Activated naive CD4-positive, alpha-beta T cell treated with anti-CD3 and anti-CD28 coated beads, Interleukin-2, amount 10 ng/mL, durations not matched to agents 7 days and 5 days (primary cell): ENCODE measurements at regions not wholly inside any gene's neighbourhood (a gene's known extent, or its start where the extent isn't known, plus 50 kb on each side); places are given as distances from the start of the nearest gene placed in this dataset.
"Not testable (repeated sequence)": the region's sequence is repeated elsewhere in the genome, so short reads cannot be mapped to it uniquely, and the experiment has no call there.

Experiments used
- CTCF ChIA-PET: fragments of 350-600 bp; sonication (Branson Sonifier 250); formaldehyde crosslinking; loops from one replicate; lab custom pipeline; 2021; ENCODE audit warnings: antibody characterized with exemption; lab: Charles Lee
- DNase-seq: peaks from one replicate; pipeline ENCODE4 v3.0.0-alpha.2; 2020
- H3K27ac Mint-ChIP-seq: one replicate; pipeline ENCODE4 v1.8.0; 2021; ENCODE audit warnings: mild to moderate bottlenecking, moderate library complexity, mixed read lengths
- H3K27me3 Mint-ChIP-seq: one replicate; pipeline ENCODE4 v1.8.0; 2021; ENCODE audit warnings: mild to moderate bottlenecking, mixed read lengths
- H3K36me3 Mint-ChIP-seq: one replicate; pipeline ENCODE4 v1.8.0; 2021; ENCODE audit warnings: mixed read lengths
- H3K4me1 Mint-ChIP-seq: one replicate; pipeline ENCODE4 v1.8.0; 2021; ENCODE audit warnings: mixed read lengths
- H3K4me3 Mint-ChIP-seq: one replicate; pipeline ENCODE4 v1.8.0; 2021; ENCODE audit warnings: mild to moderate bottlenecking, moderate library complexity, mixed read lengths
- H3K9me3 Mint-ChIP-seq: one replicate; pipeline ENCODE4 v1.8.0; 2021; ENCODE audit warnings: mixed read lengths

DNA sequence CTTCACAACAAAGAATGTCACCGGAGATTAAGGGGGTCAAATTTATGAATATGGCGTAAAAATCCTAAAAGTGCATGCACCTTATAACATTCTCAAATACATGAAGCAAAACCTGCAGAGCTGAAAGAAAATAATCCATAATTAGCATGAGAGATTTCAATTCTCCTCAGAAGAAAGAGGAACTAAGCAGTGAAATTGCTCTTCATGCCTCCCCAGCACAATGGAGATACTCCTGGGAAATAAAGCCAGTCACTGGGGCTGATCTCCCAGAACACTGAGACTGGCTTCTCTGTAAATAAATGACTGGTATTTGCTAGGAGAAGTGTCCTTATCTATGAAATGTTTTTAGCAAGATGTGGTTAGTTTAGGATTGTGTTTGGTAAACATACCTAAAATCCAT lies 68.1 kb downstream of the GOLGA6L6 start:
- CTCF ChIA-PET, H3K9me3 Mint-ChIP-seq, H3K27ac Mint-ChIP-seq, H3K4me1 Mint-ChIP-seq, DNase-seq, H3K27me3 Mint-ChIP-seq, H3K4me3 Mint-ChIP-seq, H3K36me3 Mint-ChIP-seq: not testable (repeated sequence)

DNA sequence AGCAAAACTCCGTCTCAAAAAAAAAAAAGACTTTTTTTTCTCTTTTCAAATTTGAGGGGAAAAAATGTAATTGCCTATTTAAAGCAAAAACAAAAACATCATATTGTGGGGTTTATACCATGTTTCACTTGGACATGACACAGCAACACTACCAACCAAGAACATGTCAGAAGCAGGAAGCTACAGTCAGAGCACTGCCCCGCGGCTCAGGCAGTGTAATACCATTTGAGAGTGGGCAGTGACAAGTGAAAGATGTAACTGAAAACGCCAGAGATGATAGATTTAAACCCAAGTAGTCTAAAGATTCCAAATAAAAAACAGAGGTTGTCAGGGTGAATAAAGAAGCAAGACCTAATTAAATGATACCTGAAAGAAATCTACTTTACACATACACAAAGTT lies 68.6 kb downstream of the GOLGA6L6 start:
- H3K27ac Mint-ChIP-seq, H3K4me1 Mint-ChIP-seq, H3K9me3 Mint-ChIP-seq, H3K36me3 Mint-ChIP-seq, H3K4me3 Mint-ChIP-seq, CTCF ChIA-PET, DNase-seq, H3K27me3 Mint-ChIP-seq: not testable (repeated sequence)

DNA sequence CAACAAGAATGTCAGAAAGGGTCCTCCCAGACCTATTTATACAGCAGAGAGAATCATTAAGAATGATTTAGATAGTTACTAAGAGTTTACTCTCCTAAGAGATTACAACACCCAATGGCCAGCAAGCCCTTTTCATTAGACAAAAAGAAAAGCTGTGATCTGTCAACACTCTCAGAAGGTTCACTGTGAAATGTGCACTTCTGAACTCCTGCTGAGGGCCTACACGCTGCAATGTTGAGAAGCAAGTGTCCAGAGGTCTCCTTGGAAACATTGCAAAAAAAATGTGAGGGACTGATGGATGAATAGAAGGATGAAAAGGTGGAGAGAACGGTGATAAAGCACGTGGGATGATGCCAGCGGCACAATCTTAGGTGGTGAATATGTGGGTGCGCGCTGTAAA lies 70.8 kb downstream of the GOLGA6L6 start:
- DNase-seq, H3K27ac Mint-ChIP-seq, H3K27me3 Mint-ChIP-seq, H3K4me3 Mint-ChIP-seq, H3K36me3 Mint-ChIP-seq, H3K9me3 Mint-ChIP-seq, CTCF ChIA-PET, H3K4me1 Mint-ChIP-seq: not testable (repeated sequence)

DNA sequence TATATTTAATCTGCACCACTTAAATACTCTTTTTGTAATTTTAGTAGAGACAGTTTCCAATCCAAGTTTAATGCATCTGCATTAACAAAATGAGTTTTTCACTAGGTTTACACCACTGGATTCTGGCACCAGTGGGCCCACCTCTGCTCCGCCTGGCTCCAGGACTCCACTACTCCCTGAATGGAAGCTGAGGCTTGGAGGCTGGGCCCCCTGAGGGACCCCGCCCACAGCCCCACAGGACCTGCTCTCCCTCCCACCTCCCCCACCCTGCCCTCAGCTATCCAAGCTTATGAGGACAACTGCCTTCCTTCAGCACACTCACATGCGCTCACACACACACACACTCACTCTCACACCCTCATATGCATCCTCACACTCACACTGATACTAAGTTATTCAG lies 100.5 kb downstream of the GOLGA6L6 start:
- H3K36me3 Mint-ChIP-seq, H3K27me3 Mint-ChIP-seq, H3K4me3 Mint-ChIP-seq, H3K4me1 Mint-ChIP-seq, DNase-seq, H3K9me3 Mint-ChIP-seq, CTCF ChIA-PET, H3K27ac Mint-ChIP-seq: not testable (repeated sequence)

DNA sequence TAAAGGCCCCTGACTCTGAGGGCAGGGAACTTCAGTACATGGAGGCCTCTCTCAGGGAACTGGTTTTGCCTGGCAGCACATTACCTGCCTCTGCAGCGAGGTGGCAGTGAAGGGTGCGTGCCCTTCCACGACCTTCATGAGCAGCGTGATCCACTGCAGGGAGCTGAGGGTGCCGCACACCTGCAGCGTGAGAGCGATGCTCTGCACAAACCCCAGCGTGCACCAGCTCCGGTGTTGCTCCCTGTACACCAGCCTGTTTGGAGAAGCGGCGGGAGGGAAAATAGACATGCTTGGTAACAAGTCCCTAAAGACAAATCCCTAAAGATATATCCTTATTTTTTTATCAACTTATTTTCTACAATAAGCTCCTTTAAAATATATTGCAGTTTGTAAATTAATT lies 101.2 kb downstream of the GOLGA6L6 start:
- H3K4me1 Mint-ChIP-seq, H3K27ac Mint-ChIP-seq, H3K9me3 Mint-ChIP-seq, H3K4me3 Mint-ChIP-seq, H3K27me3 Mint-ChIP-seq, H3K36me3 Mint-ChIP-seq, CTCF ChIA-PET, DNase-seq: not testable (repeated sequence)

DNA sequence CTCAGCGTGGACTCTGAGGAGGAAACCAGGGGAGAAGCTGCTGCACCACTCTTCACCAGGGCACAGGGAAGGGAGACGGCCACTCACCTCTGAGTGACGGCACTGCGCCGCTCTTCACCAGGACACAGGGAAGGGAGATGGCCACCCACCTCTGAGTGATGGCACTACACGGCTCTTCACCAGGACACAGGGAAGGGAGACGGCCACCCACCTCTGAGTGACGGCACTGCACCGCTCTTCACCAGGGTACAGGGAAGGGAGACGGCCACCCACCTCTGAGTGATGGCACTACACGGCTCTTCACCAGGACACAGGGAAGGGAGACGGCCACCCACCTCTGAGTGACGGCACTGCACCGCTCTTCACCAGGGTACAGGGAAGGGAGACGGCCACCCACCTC lies 102.5 kb downstream of the GOLGA6L6 start:
- CTCF ChIA-PET, DNase-seq, H3K27ac Mint-ChIP-seq, H3K36me3 Mint-ChIP-seq, H3K27me3 Mint-ChIP-seq, H3K4me3 Mint-ChIP-seq, H3K4me1 Mint-ChIP-seq, H3K9me3 Mint-ChIP-seq: not testable (repeated sequence)

DNA sequence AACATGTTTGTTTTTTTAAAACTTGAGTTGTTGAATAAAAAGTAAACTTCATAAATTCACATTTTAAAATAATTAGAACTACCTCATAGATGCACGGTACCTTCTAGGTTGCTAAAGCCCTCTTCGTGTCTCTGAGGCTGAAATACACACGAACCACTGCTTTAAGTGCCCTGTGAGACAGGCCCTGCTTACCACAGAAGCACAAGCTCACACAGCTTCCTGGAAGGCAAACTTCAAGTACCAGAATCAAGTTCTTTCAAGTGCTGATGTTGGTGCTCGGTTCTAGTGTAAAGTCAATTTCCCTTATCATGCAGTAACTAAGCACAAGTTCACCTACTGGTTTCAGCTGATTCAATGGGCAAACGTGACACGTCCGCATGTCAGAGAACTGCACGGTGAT lies 103.3 kb downstream of the GOLGA6L6 start:
- CTCF ChIA-PET, H3K9me3 Mint-ChIP-seq, DNase-seq, H3K27ac Mint-ChIP-seq, H3K27me3 Mint-ChIP-seq, H3K4me1 Mint-ChIP-seq, H3K4me3 Mint-ChIP-seq, H3K36me3 Mint-ChIP-seq: not testable (repeated sequence)

DNA sequence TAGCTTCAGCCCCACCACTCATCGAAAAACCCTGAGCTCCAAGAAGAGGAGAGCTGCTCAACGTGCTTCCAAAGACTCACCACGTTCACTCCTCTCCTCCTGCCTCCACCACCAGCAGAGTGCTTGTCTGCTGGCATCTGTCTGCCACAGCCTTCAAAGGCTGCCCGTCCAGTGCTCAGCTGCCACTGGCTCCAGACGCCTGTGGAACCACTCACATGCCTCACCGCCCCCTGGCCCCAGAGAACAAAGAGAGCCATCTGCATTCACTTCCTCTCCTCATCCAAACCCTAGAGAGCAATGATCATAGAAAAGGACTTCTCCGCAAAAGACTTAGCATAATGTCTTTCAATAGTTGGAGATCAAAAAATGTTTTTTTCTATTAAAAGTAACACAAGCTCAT lies 108.1 kb downstream of the GOLGA6L6 start:
- not testable (repeated sequence) for H3K4me3 Mint-ChIP-seq, H3K27ac Mint-ChIP-seq

DNA sequence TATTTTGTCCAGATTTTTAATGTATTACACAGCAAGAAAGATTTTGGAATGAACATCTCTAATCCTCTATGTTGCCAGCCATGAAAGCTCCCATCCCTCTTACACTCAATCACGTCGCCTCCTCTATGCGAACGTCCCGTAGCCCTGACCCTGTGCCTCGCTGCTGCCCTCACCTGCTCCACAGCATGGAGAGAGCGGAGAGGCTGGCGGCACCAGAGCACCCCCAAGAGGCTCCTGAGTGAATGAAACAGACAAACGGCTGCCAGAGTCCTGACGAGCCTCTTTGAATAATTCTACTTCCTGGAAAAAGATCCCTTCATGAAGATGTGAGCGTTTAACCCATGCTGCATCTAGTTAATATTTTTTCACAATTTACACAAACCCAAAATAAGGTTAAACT lies 111.1 kb downstream of the GOLGA6L6 start:
- H3K27ac Mint-ChIP-seq, H3K9me3 Mint-ChIP-seq, CTCF ChIA-PET, H3K36me3 Mint-ChIP-seq, DNase-seq, H3K27me3 Mint-ChIP-seq, H3K4me3 Mint-ChIP-seq, H3K4me1 Mint-ChIP-seq: not testable (repeated sequence)

More for the DNA sequence above, 108.1 kb downstream of the GOLGA6L6 start:
- DNase-seq, H3K36me3 Mint-ChIP-seq, H3K27me3 Mint-ChIP-seq, CTCF ChIA-PET, H3K9me3 Mint-ChIP-seq, H3K4me1 Mint-ChIP-seq: not testable (repeated sequence)

DNA sequence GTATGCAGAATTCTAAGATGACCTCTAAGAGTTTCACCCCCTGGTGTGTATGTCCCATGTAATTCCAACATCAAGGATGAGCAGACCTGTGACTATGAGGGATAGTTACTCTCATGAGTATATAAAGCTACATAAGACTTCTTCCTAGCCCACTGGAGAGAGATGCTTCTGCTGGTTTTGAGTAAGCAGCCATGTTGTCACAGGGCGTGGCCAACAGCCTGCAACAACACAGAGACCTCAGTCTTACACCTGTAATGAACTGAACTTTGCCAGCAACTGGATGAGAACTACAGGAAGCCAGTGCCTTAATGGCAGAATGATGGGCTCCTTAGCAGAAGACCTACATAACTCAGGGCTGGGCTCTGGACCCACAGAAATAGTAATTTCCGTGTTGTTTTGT lies 120.9 kb downstream of the GOLGA6L6 start:
- H3K4me1 Mint-ChIP-seq, H3K9me3 Mint-ChIP-seq, H3K27ac Mint-ChIP-seq, H3K36me3 Mint-ChIP-seq, DNase-seq, H3K27me3 Mint-ChIP-seq, CTCF ChIA-PET, H3K4me3 Mint-ChIP-seq: not testable (repeated sequence)

DNA sequence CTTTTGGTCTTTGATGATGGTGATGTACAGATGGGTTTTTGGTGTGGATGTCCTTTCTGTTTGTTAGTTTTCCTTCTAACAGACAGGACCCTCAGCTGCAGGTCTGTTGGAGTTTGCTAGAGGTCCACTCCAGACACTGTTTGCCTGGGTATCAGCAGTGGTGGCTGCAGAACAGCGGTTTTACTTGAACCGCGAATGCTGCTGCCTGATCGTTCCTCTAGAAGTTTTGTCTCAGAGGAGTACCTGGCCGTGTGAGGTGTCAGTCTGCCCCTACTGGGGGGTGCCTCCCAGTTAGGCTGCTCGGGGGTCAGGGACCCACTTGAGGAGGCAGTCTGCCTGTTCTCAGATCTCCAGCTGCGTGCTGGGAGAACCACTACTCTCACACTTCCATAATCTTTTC lies 125.0 kb downstream of the GOLGA6L6 start:
- H3K36me3 Mint-ChIP-seq, DNase-seq, H3K9me3 Mint-ChIP-seq, CTCF ChIA-PET, H3K27ac Mint-ChIP-seq, H3K4me3 Mint-ChIP-seq, H3K27me3 Mint-ChIP-seq, H3K4me1 Mint-ChIP-seq: not testable (repeated sequence)

DNA sequence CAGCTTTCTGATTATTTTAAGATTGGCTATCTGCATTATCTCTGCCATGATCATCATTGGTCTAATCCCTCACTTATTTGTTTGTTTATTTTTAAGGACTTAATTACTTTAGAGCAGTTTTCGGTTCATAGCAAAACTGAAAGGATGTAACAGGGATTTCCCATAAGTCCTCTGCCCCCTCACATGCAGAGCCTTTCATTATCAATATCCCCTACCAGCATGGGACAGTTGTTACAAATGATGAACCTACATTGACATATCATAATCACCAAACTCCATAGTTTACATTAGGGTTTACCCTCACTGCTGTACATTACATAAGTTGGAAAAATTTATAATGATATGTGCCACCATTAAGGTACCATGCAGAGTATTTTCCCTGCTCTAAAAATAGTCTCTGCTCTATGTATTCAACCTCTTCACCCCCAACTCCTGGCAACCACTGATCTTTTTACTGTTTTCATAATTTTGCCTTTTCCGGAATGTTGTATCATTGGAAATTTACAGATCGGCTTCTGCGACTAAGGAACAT lies 131.9 kb downstream of the GOLGA6L6 start:
- CTCF ChIA-PET, H3K27me3 Mint-ChIP-seq, H3K36me3 Mint-ChIP-seq, H3K4me1 Mint-ChIP-seq, DNase-seq, H3K9me3 Mint-ChIP-seq, H3K4me3 Mint-ChIP-seq, H3K27ac Mint-ChIP-seq: not testable (repeated sequence)

DNA sequence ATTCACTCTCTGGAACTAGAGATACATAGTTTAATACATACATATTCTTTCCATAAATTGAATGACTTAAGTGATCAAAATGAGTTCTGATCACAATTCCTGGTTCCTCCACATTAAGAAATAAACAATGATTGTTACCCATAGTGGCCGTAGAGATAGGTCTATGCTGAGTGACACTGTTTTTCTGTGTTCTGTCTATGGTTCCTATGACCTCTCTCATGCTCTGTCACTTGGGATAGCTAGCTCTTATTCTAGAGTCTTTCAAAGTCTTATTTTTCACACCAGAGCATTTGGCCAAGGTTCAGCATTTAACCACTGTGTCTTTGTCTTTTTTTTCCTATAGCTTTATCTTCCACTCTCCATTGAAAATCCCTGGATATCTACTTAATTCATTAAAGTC lies 132.4 kb downstream of the GOLGA6L6 start:
- no peak for DNase-seq
- no peaks in the 10 kb centered on the region for H3K36me3 Mint-ChIP-seq
- no peak overlapping the region for H3K4me3 Mint-ChIP-seq
- peaks cover 2% of the 10 kb centered on the region for H3K9me3 Mint-ChIP-seq
- H3K4me1 Mint-ChIP-seq: no peaks in the 10 kb centered on the region
- no peak overlapping the region for H3K27ac Mint-ChIP-seq
- CTCF ChIA-PET: no interaction called here
- H3K27me3 Mint-ChIP-seq: no peaks in the 10 kb centered on the region

DNA sequence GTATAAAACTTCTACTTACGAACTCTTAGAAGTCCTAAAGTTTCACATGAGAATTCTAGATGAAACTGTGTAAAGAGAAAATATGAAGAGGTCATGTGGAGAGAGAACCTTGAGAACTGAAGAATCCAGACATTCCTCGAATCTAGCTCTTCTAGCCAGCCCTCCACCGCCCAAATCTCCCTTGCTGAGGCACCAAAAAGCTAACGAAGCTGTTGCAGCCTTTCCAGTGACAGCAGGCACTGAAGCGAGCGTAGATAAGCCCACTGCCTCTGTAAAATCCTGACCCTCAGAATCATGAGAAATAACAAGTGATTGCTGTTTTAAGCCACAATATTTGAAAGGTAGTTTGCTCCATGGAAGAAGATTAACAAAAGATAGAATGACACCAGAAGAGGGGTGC lies 134.0 kb downstream of the GOLGA6L6 start:
- CTCF ChIA-PET: interaction anchor here (1.3 kb wide), 1 partner anchor 53 kb away, joined by 3 read pairs; no protein-coding TSS in a partner anchor
- no peaks in the 10 kb centered on the region for H3K4me1 Mint-ChIP-seq
- H3K36me3 Mint-ChIP-seq: no peaks in the 10 kb centered on the region

DNA sequence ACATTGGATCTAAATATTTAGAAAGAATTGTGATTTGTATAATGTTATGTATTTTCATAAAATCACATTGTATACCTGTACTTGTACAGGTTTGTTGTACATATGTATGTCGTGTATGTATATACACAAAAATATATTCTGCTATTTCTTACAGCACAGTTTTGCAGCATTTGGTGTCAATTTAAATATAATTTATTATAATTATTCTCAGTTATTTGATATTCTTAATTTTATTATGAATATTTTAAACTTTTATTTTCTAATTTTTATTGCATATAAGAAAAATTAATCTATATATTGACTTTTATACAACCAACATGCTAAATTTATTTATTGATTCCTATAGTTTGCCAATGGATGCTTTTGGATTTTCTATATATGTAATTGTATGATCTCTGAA lies 137.0 kb downstream of the GOLGA6L6 start:
- H3K9me3 Mint-ChIP-seq, H3K36me3 Mint-ChIP-seq, H3K4me1 Mint-ChIP-seq, H3K4me3 Mint-ChIP-seq, H3K27ac Mint-ChIP-seq, CTCF ChIA-PET, H3K27me3 Mint-ChIP-seq, DNase-seq: not testable (repeated sequence)

More for the DNA sequence above, 134.0 kb downstream of the GOLGA6L6 start:
- Mint-ChIP-seq H3K27ac (no peak overlapping the region), H3K9me3 (no peaks in the 10 kb centered on the region), H3K27me3 (no peaks in the 10 kb centered on the region), H3K4me3 (no peak overlapping the region)
- DNase-seq: no peak

DNA sequence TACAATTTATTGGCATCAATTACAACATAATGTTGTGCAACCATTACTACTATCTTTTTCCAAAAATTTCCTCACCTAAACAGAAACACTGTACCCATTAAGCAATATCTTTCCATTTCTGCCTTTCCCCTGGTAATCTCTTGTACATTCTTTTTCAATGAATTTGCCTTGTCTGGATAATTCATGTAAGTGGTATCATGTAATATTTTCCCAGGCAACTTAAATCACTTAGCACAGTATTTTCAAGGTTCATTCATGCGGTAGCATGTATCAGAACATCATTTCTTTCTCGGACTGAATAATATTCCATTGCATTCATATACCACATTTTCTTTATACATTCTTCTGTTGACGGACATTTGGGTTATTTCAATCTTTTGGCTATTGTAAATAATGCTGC lies 139.0 kb downstream of the GOLGA6L6 start:
- H3K27ac Mint-ChIP-seq, H3K4me1 Mint-ChIP-seq, H3K4me3 Mint-ChIP-seq, DNase-seq, H3K36me3 Mint-ChIP-seq, H3K9me3 Mint-ChIP-seq, CTCF ChIA-PET, H3K27me3 Mint-ChIP-seq: not testable (repeated sequence)
